GM21786 (cell line): ENCODE measurements at regions not wholly inside any gene's neighbourhood (a gene's known extent, or its start where the extent isn't known, plus 50 kb on each side); places are given as distances from the start of the nearest gene placed in this dataset.

ENCODE experiments used
- ATAC-seq: cut with Tn5 transposase; IDR thresholded peaks from one replicate; pipeline ENCODE4 v1.9.1; 2021; ENCODE audit not compliant: unreplicated experiment

- ATAC-seq, result no peak
Observed at GRCh38 chr17:71709946-71710345, 410.9 kb upstream of the SOX9 start.

GRCh38 chr17:71710816-71711215 is 410.0 kb upstream of the SOX9 start:
- ATAC-seq, result no peak

GRCh38 chr17:71713846-71714245 is 407.0 kb upstream of the SOX9 start:
- no peak for ATAC-seq

GRCh38 chr17:71724339-71724738 is 396.5 kb upstream of the SOX9 start:
- ATAC-seq, result no peak

- ATAC-seq, result no peak
Observed at GRCh38 chr17:71725811-71726210, 395.0 kb upstream of the SOX9 start.

- ATAC-seq, result no peak
Observed at GRCh38 chr17:71726341-71726740, 394.5 kb upstream of the SOX9 start.

- ATAC-seq, result no peak
Observed at GRCh38 chr17:71727292-71727691, 393.5 kb upstream of the SOX9 start.

- ATAC-seq, result no peak
Observed at GRCh38 chr17:71727723-71728122, 393.1 kb upstream of the SOX9 start.

GRCh38 chr17:71730871-71731270 is 389.9 kb upstream of the SOX9 start:
- no peak for ATAC-seq

- ATAC-seq, result no peak
Observed at GRCh38 chr17:71735893-71736292, 384.9 kb upstream of the SOX9 start.

GRCh38 chr17:71740866-71741265 is 380.0 kb upstream of the SOX9 start:
- no peak for ATAC-seq

- ATAC-seq, result no peak
Observed at GRCh38 chr17:71741836-71742235, 379.0 kb upstream of the SOX9 start.

GRCh38 chr17:71748872-71749271 is 371.9 kb upstream of the SOX9 start:
- no peak for ATAC-seq

- ATAC-seq, result no peak
Observed at GRCh38 chr17:71753070-71753469, 367.8 kb upstream of the SOX9 start.

GRCh38 chr17:71757156-71757555 is 363.7 kb upstream of the SOX9 start:
- no peak for ATAC-seq

GRCh38 chr17:71757956-71758355 is 362.9 kb upstream of the SOX9 start:
- ATAC-seq, result no peak

GRCh38 chr17:71759422-71760060 is 361.3 kb upstream of the SOX9 start:
- no peak for ATAC-seq

- no peak for ATAC-seq
Observed at GRCh38 chr17:71760062-71760720, 360.6 kb upstream of the SOX9 start.

- ATAC-seq, result no peak
Observed at GRCh38 chr17:71762526-71762925, 358.3 kb upstream of the SOX9 start.

GRCh38 chr17:71764505-71764904 is 356.3 kb upstream of the SOX9 start:
- no peak for ATAC-seq

- ATAC-seq, result no peak
Observed at GRCh38 chr17:71765437-71765836, 355.4 kb upstream of the SOX9 start.

- ATAC-seq, result no peak
Observed at GRCh38 chr17:71769850-71770249, 351.0 kb upstream of the SOX9 start.

GRCh38 chr17:71777048-71777640 is 343.7 kb upstream of the SOX9 start:
- no peak for ATAC-seq
